Naive B cell (primary cell): ENCODE measurements at regions not wholly inside any gene's neighbourhood (a gene's known extent, or its start where the extent isn't known, plus 50 kb on each side); places are given as distances from the start of the nearest gene placed in this dataset.
"Not testable (repeated sequence)": the region's sequence is repeated elsewhere in the genome, so short reads cannot be mapped to it uniquely, and the experiment has no call there.

Source experiments
- ATAC-seq, 2 donors: fragments of 150-1000 bp; cut with Tn5 transposase; 2 replicates each; pipeline ENCODE4 v1.10.0; 2021; ENCODE audit warnings: low read depth in 2 of 2, mild to moderate bottlenecking in 2 of 2, moderate library complexity in 2 of 2
- DNase-seq: peaks from one replicate; pipeline ENCODE4 v3.0.0; 2022
- H3K27ac Mint-ChIP-seq, 6 donors: one replicate each; pipeline ENCODE4 v1.8.0; 2020 to 2022; ENCODE audit warnings: mild to moderate bottlenecking in 6 of 6, mixed read lengths in 6 of 6, moderate library complexity in 5 of 6, inconsistent platforms in 2 of 6
- H3K27me3 Mint-ChIP-seq, 3 donors: one replicate each; pipeline ENCODE4 v1.8.0; 2021 to 2022; ENCODE audit warnings: mixed read lengths in 3 of 3, mild to moderate bottlenecking in 1 of 3
- H3K36me3 Mint-ChIP-seq, 2 donors: one replicate each; pipeline ENCODE4 v1.8.0; 2020 to 2022; ENCODE audit warnings: mixed read lengths in 2 of 2, inconsistent platforms in 1 of 2, mild to moderate bottlenecking in 1 of 2
- H3K4me1 Mint-ChIP-seq, 3 donors: one replicate each; pipeline ENCODE4 v1.8.0; 2020 to 2022; ENCODE audit warnings: mixed read lengths in 3 of 3, inconsistent platforms in 1 of 3, mild to moderate bottlenecking in 1 of 3, moderate library complexity in 1 of 3
- H3K4me3 Mint-ChIP-seq, 8 donors: one replicate each; pipeline ENCODE4 v1.8.0; 2020 to 2022; ENCODE audit warnings: mild to moderate bottlenecking in 8 of 8, mixed read lengths in 8 of 8, moderate library complexity in 8 of 8, inconsistent platforms in 2 of 8
- H3K9me3 Mint-ChIP-seq, 7 donors: one replicate each; pipeline ENCODE4 v1.8.0; 2020 to 2022; ENCODE audit warnings: mixed read lengths in 7 of 7, mild to moderate bottlenecking in 5 of 7, inconsistent platforms in 2 of 7, moderate library complexity in 1 of 7

GRCh38 chr6:26756067-26756805 is 96.7 kb upstream of the ZNF322 start:
- peak overlapping the region in 3 of 6 donors; percentile 78 to 98 (median 86) for H3K27ac Mint-ChIP-seq
- not testable (repeated sequence) for H3K4me1 Mint-ChIP-seq, H3K36me3 Mint-ChIP-seq, DNase-seq, ATAC-seq
- H3K4me3 Mint-ChIP-seq, result peak overlapping the region in 4 of 8 donors; percentile 9 to 54 (median 40)
- H3K9me3 Mint-ChIP-seq, result peaks cover 0 to 33% (median 12%) of the 10 kb centered on the region in 7 donors
- peaks cover 0 to 44% (median 22%) of the 10 kb centered on the region in 3 donors for H3K27me3 Mint-ChIP-seq

- DNase-seq, H3K9me3 Mint-ChIP-seq, H3K36me3 Mint-ChIP-seq, H3K4me3 Mint-ChIP-seq, H3K4me1 Mint-ChIP-seq, ATAC-seq, H3K27ac Mint-ChIP-seq, H3K27me3 Mint-ChIP-seq: not testable (repeated sequence)
Measured at GRCh38 chr6:26766203-26766902, 106.8 kb upstream of the ZNF322 start.

- H3K27ac Mint-ChIP-seq, DNase-seq, H3K27me3 Mint-ChIP-seq, ATAC-seq, H3K4me3 Mint-ChIP-seq, H3K9me3 Mint-ChIP-seq, H3K4me1 Mint-ChIP-seq, H3K36me3 Mint-ChIP-seq: not testable (repeated sequence)
Measured at GRCh38 chr6:26770941-26771666, 111.6 kb upstream of the ZNF322 start.

- H3K4me1 Mint-ChIP-seq, H3K4me3 Mint-ChIP-seq, DNase-seq, H3K36me3 Mint-ChIP-seq, H3K27ac Mint-ChIP-seq, H3K9me3 Mint-ChIP-seq, H3K27me3 Mint-ChIP-seq, ATAC-seq: not testable (repeated sequence)
Measured at GRCh38 chr6:26773414-26773813, 113.9 kb upstream of the ZNF322 start.

GRCh38 chr6:26780563-26780962 is 121.0 kb upstream of the ZNF322 start:
- not testable (repeated sequence) for DNase-seq, H3K27ac Mint-ChIP-seq, H3K36me3 Mint-ChIP-seq, H3K4me1 Mint-ChIP-seq, H3K9me3 Mint-ChIP-seq, H3K27me3 Mint-ChIP-seq, H3K4me3 Mint-ChIP-seq, ATAC-seq

- not testable (repeated sequence) for H3K4me3 Mint-ChIP-seq, ATAC-seq, H3K27ac Mint-ChIP-seq, DNase-seq, H3K27me3 Mint-ChIP-seq, H3K4me1 Mint-ChIP-seq, H3K36me3 Mint-ChIP-seq, H3K9me3 Mint-ChIP-seq
Measured at GRCh38 chr6:26795474-26796307, 136.1 kb upstream of the ZNF322 start.

- not testable (repeated sequence) for DNase-seq, H3K27ac Mint-ChIP-seq, H3K4me3 Mint-ChIP-seq, H3K9me3 Mint-ChIP-seq, H3K4me1 Mint-ChIP-seq, H3K36me3 Mint-ChIP-seq, H3K27me3 Mint-ChIP-seq, ATAC-seq
Measured at GRCh38 chr6:26799903-26800633, 140.5 kb upstream of the ZNF322 start.

GRCh38 chr6:26803762-26804161 is 144.2 kb upstream of the ZNF322 start:
- DNase-seq, H3K27ac Mint-ChIP-seq, ATAC-seq, H3K27me3 Mint-ChIP-seq, H3K9me3 Mint-ChIP-seq, H3K4me1 Mint-ChIP-seq, H3K36me3 Mint-ChIP-seq, H3K4me3 Mint-ChIP-seq: not testable (repeated sequence)

- H3K4me3 Mint-ChIP-seq, ATAC-seq, H3K27me3 Mint-ChIP-seq, H3K27ac Mint-ChIP-seq, DNase-seq, H3K9me3 Mint-ChIP-seq, H3K4me1 Mint-ChIP-seq, H3K36me3 Mint-ChIP-seq: not testable (repeated sequence)
Measured at GRCh38 chr6:26811486-26812116, 152.1 kb upstream of the ZNF322 start.

- H3K36me3 Mint-ChIP-seq, H3K9me3 Mint-ChIP-seq, DNase-seq, H3K4me3 Mint-ChIP-seq, H3K27me3 Mint-ChIP-seq, H3K4me1 Mint-ChIP-seq, ATAC-seq, H3K27ac Mint-ChIP-seq: not testable (repeated sequence)
Measured at GRCh38 chr6:26818640-26819225, 159.2 kb upstream of the ZNF322 start.

- not testable (repeated sequence) for H3K4me1 Mint-ChIP-seq, DNase-seq, H3K9me3 Mint-ChIP-seq, H3K27ac Mint-ChIP-seq, H3K36me3 Mint-ChIP-seq, ATAC-seq, H3K4me3 Mint-ChIP-seq, H3K27me3 Mint-ChIP-seq
Measured at GRCh38 chr6:26827965-26828364, 168.4 kb upstream of the ZNF322 start.

- not testable (repeated sequence) for H3K4me1 Mint-ChIP-seq, H3K4me3 Mint-ChIP-seq, ATAC-seq, H3K36me3 Mint-ChIP-seq, DNase-seq, H3K27me3 Mint-ChIP-seq, H3K9me3 Mint-ChIP-seq, H3K27ac Mint-ChIP-seq
Measured at GRCh38 chr6:26829480-26829879, 169.9 kb upstream of the ZNF322 start.
